GM23338 (cell line): ENCODE measurements at regions not wholly inside any gene's neighbourhood (a gene's known extent, or its start where the extent isn't known, plus 50 kb on each side); places are given as distances from the start of the nearest gene placed in this dataset.

ENCODE experiments used
- CREB1 ChIP-seq: fragments of 250-450 bp; sonication (Bioruptor Pico); IDR thresholded peaks from 2 replicates; pipeline ENCODE4 v1.5.0; 2020; ENCODE audit warnings: low read depth, mild to moderate bottlenecking, moderate library complexity
- EZH2 ChIP-seq: fragments of 200-600 bp; sonication (generic); IDR thresholded peaks from one replicate; pipeline ENCODE4 v1.8.0; 2017; ENCODE audit warnings: antibody characterized with exemption, mild to moderate bottlenecking, low read depth; ENCODE audit not compliant: unreplicated experiment
- EZH2phosphoT487 ChIP-seq: fragments of 200-600 bp; sonication (generic); IDR thresholded peaks from one replicate; pipeline ENCODE4 v1.8.1; 2018; ENCODE audit warnings: antibody characterized with exemption; ENCODE audit not compliant: unreplicated experiment
- POLR2AphosphoS5 ChIP-seq: IDR thresholded peaks from 2 replicates; pipeline ENCODE4 v1.6.1; 2016; ENCODE audit warnings: antibody characterized with exemption, low read depth
- TF ChIP-seq, protein P1 (sequence below), 2 experiments: fragments of 200-600 bp in 1 of 2; sonication (generic) in 1 of 2; conservative IDR thresholded peaks; 2 replicates each; pipeline versions ENCODE4 v1.5.1 to v1.6.1; 2016 to 2017; ENCODE audit warnings: antibody characterized with exemption in 2 of 2, low read depth in 2 of 2, mild to moderate bottlenecking in 2 of 2, moderate library complexity in 1 of 2
- TF ChIP-seq, protein P2 (sequence below): IDR thresholded peaks from one replicate; pipeline ENCODE4 v1.6.1; 2018; ENCODE audit warnings: antibody characterized with exemption; ENCODE audit not compliant: unreplicated experiment
- TF ChIP-seq, protein P3 (sequence below): IDR thresholded peaks from 2 replicates; pipeline ENCODE4 v1.6.1; 2016; ENCODE audit warnings: antibody characterized with exemption

DNA sequence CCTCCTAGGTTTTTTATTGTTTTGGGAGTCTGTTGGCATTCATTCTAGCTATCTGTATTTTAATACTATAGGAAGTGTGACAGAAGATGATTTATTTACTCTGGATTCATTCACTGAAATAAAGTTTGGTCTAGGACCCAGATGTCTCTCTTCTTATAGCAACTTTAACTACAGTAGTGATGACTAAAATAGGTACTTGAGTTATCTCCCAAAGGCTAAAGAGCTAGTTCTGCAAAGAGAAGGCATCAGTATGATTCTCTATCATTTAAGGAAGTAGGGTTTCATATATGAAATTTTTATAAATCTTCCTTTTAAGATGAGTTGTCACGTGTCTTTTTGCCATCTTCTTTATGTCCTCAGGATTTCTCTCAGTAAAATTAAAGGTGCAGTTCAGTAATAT is 507.4 kb downstream of the KCTD12 start:
- TF ChIP-seq POLR2AphosphoS5 (no peak), EZH2 (no peak), EZH2phosphoT487 (no peak), CREB1 (CRISPR knock-in tag) (no peak)
- TF ChIP-seq, protein P1, sequence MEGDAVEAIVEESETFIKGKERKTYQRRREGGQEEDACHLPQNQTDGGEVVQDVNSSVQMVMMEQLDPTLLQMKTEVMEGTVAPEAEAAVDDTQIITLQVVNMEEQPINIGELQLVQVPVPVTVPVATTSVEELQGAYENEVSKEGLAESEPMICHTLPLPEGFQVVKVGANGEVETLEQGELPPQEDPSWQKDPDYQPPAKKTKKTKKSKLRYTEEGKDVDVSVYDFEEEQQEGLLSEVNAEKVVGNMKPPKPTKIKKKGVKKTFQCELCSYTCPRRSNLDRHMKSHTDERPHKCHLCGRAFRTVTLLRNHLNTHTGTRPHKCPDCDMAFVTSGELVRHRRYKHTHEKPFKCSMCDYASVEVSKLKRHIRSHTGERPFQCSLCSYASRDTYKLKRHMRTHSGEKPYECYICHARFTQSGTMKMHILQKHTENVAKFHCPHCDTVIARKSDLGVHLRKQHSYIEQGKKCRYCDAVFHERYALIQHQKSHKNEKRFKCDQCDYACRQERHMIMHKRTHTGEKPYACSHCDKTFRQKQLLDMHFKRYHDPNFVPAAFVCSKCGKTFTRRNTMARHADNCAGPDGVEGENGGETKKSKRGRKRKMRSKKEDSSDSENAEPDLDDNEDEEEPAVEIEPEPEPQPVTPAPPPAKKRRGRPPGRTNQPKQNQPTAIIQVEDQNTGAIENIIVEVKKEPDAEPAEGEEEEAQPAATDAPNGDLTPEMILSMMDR (conservative IDR thresholded peaks at IDR 0.05; ENCODE audit: low read depth in 2 of 2), result no peak
- TF ChIP-seq, protein P2, sequence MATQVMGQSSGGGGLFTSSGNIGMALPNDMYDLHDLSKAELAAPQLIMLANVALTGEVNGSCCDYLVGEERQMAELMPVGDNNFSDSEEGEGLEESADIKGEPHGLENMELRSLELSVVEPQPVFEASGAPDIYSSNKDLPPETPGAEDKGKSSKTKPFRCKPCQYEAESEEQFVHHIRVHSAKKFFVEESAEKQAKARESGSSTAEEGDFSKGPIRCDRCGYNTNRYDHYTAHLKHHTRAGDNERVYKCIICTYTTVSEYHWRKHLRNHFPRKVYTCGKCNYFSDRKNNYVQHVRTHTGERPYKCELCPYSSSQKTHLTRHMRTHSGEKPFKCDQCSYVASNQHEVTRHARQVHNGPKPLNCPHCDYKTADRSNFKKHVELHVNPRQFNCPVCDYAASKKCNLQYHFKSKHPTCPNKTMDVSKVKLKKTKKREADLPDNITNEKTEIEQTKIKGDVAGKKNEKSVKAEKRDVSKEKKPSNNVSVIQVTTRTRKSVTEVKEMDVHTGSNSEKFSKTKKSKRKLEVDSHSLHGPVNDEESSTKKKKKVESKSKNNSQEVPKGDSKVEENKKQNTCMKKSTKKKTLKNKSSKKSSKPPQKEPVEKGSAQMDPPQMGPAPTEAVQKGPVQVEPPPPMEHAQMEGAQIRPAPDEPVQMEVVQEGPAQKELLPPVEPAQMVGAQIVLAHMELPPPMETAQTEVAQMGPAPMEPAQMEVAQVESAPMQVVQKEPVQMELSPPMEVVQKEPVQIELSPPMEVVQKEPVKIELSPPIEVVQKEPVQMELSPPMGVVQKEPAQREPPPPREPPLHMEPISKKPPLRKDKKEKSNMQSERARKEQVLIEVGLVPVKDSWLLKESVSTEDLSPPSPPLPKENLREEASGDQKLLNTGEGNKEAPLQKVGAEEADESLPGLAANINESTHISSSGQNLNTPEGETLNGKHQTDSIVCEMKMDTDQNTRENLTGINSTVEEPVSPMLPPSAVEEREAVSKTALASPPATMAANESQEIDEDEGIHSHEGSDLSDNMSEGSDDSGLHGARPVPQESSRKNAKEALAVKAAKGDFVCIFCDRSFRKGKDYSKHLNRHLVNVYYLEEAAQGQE, result no peak
- TF ChIP-seq, protein P3, sequence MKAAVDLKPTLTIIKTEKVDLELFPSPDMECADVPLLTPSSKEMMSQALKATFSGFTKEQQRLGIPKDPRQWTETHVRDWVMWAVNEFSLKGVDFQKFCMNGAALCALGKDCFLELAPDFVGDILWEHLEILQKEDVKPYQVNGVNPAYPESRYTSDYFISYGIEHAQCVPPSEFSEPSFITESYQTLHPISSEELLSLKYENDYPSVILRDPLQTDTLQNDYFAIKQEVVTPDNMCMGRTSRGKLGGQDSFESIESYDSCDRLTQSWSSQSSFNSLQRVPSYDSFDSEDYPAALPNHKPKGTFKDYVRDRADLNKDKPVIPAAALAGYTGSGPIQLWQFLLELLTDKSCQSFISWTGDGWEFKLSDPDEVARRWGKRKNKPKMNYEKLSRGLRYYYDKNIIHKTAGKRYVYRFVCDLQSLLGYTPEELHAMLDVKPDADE, result no peak
